ENCODE measurements at regions not wholly inside any gene's neighbourhood (a gene's known extent, or its start where the extent isn't known, plus 50 kb on each side); places are given as distances from the start of the nearest gene placed in this dataset.

DNA sequence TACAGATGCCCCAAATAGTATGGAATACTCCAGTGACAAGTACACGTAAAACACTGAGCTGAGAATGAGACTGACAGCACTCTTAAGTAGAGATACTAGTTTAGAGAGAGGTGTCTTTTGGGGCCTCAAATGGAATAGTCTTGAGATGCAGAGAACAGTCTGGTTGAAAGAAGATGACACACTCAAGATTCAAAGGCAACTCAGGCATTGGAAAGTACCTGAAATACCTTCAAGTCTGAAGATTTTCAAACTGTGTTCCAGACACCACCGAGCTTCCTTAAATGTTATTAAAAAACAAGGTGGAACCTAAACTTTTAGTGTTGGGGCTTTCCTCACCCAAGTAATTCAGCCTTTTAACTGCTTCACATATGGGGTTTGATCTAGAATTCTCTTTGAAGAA, 437.7 kb downstream of the OMA1 start:
- TF ChIP-seq, protein P1, sequence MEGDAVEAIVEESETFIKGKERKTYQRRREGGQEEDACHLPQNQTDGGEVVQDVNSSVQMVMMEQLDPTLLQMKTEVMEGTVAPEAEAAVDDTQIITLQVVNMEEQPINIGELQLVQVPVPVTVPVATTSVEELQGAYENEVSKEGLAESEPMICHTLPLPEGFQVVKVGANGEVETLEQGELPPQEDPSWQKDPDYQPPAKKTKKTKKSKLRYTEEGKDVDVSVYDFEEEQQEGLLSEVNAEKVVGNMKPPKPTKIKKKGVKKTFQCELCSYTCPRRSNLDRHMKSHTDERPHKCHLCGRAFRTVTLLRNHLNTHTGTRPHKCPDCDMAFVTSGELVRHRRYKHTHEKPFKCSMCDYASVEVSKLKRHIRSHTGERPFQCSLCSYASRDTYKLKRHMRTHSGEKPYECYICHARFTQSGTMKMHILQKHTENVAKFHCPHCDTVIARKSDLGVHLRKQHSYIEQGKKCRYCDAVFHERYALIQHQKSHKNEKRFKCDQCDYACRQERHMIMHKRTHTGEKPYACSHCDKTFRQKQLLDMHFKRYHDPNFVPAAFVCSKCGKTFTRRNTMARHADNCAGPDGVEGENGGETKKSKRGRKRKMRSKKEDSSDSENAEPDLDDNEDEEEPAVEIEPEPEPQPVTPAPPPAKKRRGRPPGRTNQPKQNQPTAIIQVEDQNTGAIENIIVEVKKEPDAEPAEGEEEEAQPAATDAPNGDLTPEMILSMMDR (IDR thresholded peaks at IDR 0.05; ENCODE audit: unreplicated experiment in 3 of 3), result no peak
- Mint-ChIP-seq H3K4me1 (no peaks in the 10 kb centered on the region), H3K36me3 (ENCODE audit: low read depth) (no peaks in the 10 kb centered on the region), H3K27me3 (ENCODE audit: low read depth) (no peaks in the 10 kb centered on the region), H3K9me3 (no peaks in the 10 kb centered on the region), H3K4me3 (no peak overlapping the region), H3K27ac (no peak overlapping the region)

- TF ChIP-seq, protein P1 (IDR thresholded peaks at IDR 0.05; ENCODE audit: unreplicated experiment in 3 of 3), result no peak
- Mint-ChIP-seq H3K27ac (no peak overlapping the region), H3K36me3 (ENCODE audit: low read depth) (no peaks in the 10 kb centered on the region)
Measured at GRCh38 chr1:58107943-58108342, 438.6 kb downstream of the OMA1 start.

DNA sequence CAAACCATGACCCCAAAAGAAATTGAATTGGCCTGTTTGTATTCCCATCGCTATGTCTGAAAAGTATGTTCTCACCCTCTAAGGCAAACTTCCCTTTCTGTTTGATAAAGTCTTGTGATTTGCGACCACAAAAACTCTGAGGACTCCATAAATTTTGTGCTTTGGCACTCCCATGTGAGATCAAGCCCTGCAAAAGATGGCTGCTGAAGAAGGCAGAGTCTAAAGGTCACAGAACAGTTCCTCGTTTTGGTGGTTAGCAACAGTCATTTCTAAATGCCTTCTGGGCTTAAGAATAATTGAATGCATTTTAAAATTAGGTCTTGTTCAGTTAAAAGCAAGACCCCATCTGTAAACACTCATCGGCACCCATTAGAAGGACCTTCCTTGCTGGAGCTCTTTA, 441.6 kb downstream of the OMA1 start:
- Mint-ChIP-seq H3K27ac (no peak overlapping the region), H3K4me3 (no peak overlapping the region), H3K9me3 (no peaks in the 10 kb centered on the region), H3K4me1 (no peaks in the 10 kb centered on the region), H3K27me3 (ENCODE audit: low read depth) (no peaks in the 10 kb centered on the region), H3K36me3 (ENCODE audit: low read depth) (no peaks in the 10 kb centered on the region)
- TF ChIP-seq, protein P1 (IDR thresholded peaks at IDR 0.05; ENCODE audit: unreplicated experiment in 3 of 3), result no peak

More at GRCh38 chr1:58107943-58108342, 438.6 kb downstream of the OMA1 start:
- no peaks in the 10 kb centered on the region for H3K9me3 Mint-ChIP-seq
- no peaks in the 10 kb centered on the region for H3K27me3 Mint-ChIP-seq (ENCODE audit: low read depth)
- H3K4me1 Mint-ChIP-seq, result no peaks in the 10 kb centered on the region
- no peak overlapping the region for H3K4me3 Mint-ChIP-seq

DNA sequence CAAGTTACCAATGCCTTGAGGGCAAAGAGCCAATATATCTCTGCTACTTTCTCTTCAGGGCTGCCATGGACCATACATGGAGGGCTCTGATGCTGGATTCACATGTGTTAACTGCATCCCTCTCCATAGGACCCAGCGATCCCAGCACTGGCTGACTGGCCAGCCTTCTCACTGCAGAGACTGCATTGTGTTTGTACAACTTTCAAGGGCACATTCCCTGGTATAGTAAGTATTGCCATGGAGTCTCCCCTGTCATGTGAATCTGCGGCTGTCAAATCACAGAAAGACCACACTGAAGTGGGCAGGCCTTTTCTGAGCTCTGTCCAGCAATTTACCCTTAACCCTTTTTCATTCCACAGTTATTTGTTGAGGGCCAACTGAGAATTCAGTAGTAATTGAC, 449.8 kb downstream of the OMA1 start:
- H3K4me3 Mint-ChIP-seq, result no peak overlapping the region
- H3K9me3 Mint-ChIP-seq, result no peaks in the 10 kb centered on the region
- H3K4me1 Mint-ChIP-seq, result no peaks in the 10 kb centered on the region
- TF ChIP-seq, protein P1 (IDR thresholded peaks at IDR 0.05; ENCODE audit: unreplicated experiment in 3 of 3), result no peak
- H3K27ac Mint-ChIP-seq, result no peak overlapping the region
- no peaks in the 10 kb centered on the region for H3K27me3 Mint-ChIP-seq (ENCODE audit: low read depth)
- no peaks in the 10 kb centered on the region for H3K36me3 Mint-ChIP-seq (ENCODE audit: low read depth)

GRCh38 chr1:58095183-58095582, 451.3 kb downstream of the OMA1 start:
- Mint-ChIP-seq H3K27ac (no peak overlapping the region), H3K36me3 (ENCODE audit: low read depth) (no peaks in the 10 kb centered on the region)

DNA sequence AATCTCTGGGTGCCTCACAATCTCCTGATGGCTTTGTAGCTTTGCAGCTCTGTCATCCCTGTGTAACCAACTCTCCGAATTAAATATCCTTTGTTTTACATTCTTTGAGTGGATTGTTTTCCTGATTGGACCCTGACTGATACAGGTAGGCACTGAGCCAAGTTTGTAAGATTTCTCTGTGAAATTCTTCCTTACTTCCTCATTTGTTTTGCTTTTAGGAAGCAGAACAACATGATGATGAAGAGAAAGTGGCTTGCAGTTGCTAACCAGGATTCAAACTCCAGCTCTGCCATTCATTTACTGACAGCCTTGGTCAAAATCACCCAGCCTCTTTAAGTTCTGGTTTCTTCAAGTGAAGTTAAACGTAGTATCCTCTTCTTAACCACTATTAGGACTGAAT, 452.3 kb downstream of the OMA1 start:
- no peaks in the 10 kb centered on the region for H3K9me3 Mint-ChIP-seq
- peaks cover 20% of the 10 kb centered on the region for H3K4me1 Mint-ChIP-seq
- TF ChIP-seq, protein P1 (IDR thresholded peaks at IDR 0.05; ENCODE audit: unreplicated experiment in 3 of 3), result no peak
- H3K4me3 Mint-ChIP-seq, result no peak overlapping the region
- no peak overlapping the region for H3K27ac Mint-ChIP-seq
- no peaks in the 10 kb centered on the region for H3K36me3 Mint-ChIP-seq (ENCODE audit: low read depth)
- no peaks in the 10 kb centered on the region for H3K27me3 Mint-ChIP-seq (ENCODE audit: low read depth)

More at GRCh38 chr1:58095183-58095582, 451.3 kb downstream of the OMA1 start:
- Mint-ChIP-seq H3K9me3 (no peaks in the 10 kb centered on the region), H3K4me1 (peaks cover 10% of the 10 kb centered on the region), H3K27me3 (ENCODE audit: low read depth) (no peaks in the 10 kb centered on the region), H3K4me3 (no peak overlapping the region)
- TF ChIP-seq, protein P1 (IDR thresholded peaks at IDR 0.05; ENCODE audit: unreplicated experiment in 3 of 3), result no peak

All from nephron (organoid).